22Rv1 (cell line): ENCODE measurements at regions not wholly inside any gene's neighbourhood (a gene's known extent, or its start where the extent isn't known, plus 50 kb on each side); places are given as distances from the start of the nearest gene placed in this dataset.

Experiments
- CTCF ChIP-seq: fragments of 450-650 bp; IDR thresholded peaks from 2 replicates; pipeline ENCODE4 v1.5.1; 2017; ENCODE audit warnings: mild to moderate bottlenecking
- ZFX ChIP-seq: fragments of 450-650 bp; IDR thresholded peaks from 2 replicates; pipeline ENCODE4 v1.6.1; 2017; ENCODE audit warnings: antibody characterized with exemption, borderline replicate concordance

GRCh38 chr5:13488254-13488931 is 456.1 kb downstream of the DNAH5 start:
- no peak for TF ChIP-seq CTCF
- no peak for TF ChIP-seq ZFX
